ENCODE measurements at regions not wholly inside any gene's neighbourhood (a gene's known extent, or its start where the extent isn't known, plus 50 kb on each side); places are given as distances from the start of the nearest gene placed in this dataset.
"Not testable (repeated sequence)": the region's sequence is repeated elsewhere in the genome, so short reads cannot be mapped to it uniquely, and the experiment has no call there.

GRCh38 chr14:105619324-105619723 is 92.9 kb downstream of the TMEM121 start:
- TF ChIP-seq CTCF (CRISPR knock-in tag; IDR thresholded peaks at IDR 0.05); PAXIP1 (CRISPR knock-in tag; conservative IDR thresholded peaks at IDR 0.05); ATF3 (CRISPR knock-in tag; IDR thresholded peaks at IDR 0.05); ZNF891 (CRISPR knock-in tag; IDR thresholded peaks at IDR 0.05); ZNF263 (CRISPR knock-in tag; IDR thresholded peaks at IDR 0.05): not testable (repeated sequence)

Data from HepG2 (cell line).